Cardiac muscle cell (in vitro differentiated cells and primary cell): ENCODE measurements at regions not wholly inside any gene's neighbourhood (a gene's known extent, or its start where the extent isn't known, plus 50 kb on each side); places are given as distances from the start of the nearest gene placed in this dataset.

Experiments
- DNase-seq, 2 donors: peaks; one replicate each; pipeline versions ENCODE4 v3.0.0 to v3.0.0-alpha.2; 2010 to 2017; ENCODE audit warnings: low read depth in 1 of 2, low spot score in 1 of 2
- H3K27ac ChIP-seq: fragments of 200-600 bp; sonication (generic); 2 replicates; pipeline ENCODE4 v1.5.1; 2016
- H3K27me3 ChIP-seq: fragments of 200-600 bp; sonication (generic); 2 replicates; pipeline ENCODE4 v1.6.0; 2016; ENCODE audit warnings: control low read depth
- H3K36me3 ChIP-seq: fragments of 200-600 bp; sonication (generic); 2 replicates; pipeline ENCODE4 v1.5.1; 2016; ENCODE audit warnings: control low read depth
- H3K4me1 ChIP-seq: fragments of 200-600 bp; sonication (generic); 2 replicates; pipeline ENCODE4 v1.8.1; 2017; ENCODE audit warnings: low read depth, mild to moderate bottlenecking, mixed run types
- H3K4me3 ChIP-seq: fragments of 200-600 bp; sonication (generic); 2 replicates; pipeline ENCODE4 v1.5.1; 2016; ENCODE audit warnings: mild to moderate bottlenecking
- H3K9me3 ChIP-seq: fragments of 200-600 bp; sonication (generic); 2 replicates; pipeline ENCODE4 v1.5.1; 2017; ENCODE audit warnings: low read depth, mild to moderate bottlenecking, control low read depth
- TF ChIP-seq, protein P1 (sequence below): IDR thresholded peaks from 2 replicates; pipeline ENCODE4 v1.5.1; 2012; ENCODE audit warnings: low read depth, mild to moderate bottlenecking, low read length

DNA sequence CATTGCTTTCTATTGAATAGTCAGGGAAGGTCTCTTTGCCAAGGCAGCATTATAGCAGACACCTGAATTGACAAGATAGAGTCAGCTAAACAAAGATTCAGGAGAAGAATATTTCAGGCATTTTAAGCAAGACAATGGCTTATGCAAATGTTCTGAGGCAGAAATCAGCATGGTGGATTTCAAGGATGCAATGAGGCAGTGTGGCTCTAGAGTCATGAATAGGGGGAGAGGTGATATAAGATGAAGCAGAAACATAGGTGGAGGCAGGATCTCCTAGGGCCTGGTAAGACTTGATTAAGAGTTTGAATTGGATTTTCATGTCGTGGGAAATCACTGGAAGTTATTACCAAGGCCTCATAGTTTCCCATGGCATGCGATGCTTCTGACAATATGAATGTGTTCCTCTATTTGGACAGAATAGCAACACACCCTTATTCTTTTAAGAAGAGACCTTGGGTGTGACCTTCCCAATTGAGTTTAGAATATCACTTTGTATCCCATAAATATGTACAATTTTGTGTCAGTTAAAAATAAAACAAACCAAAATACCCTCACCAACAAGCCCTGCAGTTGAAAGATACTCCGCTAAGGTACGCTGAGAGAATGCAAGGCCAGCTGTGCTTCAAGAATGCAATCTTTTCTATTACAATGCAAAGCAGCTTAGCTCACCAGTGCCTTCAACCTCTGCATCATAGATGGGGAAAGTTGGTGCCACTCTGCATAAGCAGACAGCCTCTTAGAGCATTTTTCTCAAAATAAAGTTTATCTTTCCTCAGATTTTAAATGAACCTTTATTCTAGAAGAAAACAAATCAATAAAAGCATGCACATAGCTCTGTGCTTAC, 139.6 kb upstream of the SALL1 start:
- H3K36me3 ChIP-seq, result no peaks in the 10 kb centered on the region
- no peak overlapping the region for H3K27ac ChIP-seq
- no peak overlapping the region for H3K4me3 ChIP-seq
- TF ChIP-seq, protein P1, sequence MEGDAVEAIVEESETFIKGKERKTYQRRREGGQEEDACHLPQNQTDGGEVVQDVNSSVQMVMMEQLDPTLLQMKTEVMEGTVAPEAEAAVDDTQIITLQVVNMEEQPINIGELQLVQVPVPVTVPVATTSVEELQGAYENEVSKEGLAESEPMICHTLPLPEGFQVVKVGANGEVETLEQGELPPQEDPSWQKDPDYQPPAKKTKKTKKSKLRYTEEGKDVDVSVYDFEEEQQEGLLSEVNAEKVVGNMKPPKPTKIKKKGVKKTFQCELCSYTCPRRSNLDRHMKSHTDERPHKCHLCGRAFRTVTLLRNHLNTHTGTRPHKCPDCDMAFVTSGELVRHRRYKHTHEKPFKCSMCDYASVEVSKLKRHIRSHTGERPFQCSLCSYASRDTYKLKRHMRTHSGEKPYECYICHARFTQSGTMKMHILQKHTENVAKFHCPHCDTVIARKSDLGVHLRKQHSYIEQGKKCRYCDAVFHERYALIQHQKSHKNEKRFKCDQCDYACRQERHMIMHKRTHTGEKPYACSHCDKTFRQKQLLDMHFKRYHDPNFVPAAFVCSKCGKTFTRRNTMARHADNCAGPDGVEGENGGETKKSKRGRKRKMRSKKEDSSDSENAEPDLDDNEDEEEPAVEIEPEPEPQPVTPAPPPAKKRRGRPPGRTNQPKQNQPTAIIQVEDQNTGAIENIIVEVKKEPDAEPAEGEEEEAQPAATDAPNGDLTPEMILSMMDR, result no peak
- H3K4me1 ChIP-seq, result no peaks in the 10 kb centered on the region
- no peaks in the 10 kb centered on the region for H3K27me3 ChIP-seq
- no peaks in the 10 kb centered on the region for H3K9me3 ChIP-seq
- DNase-seq, result no peak

DNA sequence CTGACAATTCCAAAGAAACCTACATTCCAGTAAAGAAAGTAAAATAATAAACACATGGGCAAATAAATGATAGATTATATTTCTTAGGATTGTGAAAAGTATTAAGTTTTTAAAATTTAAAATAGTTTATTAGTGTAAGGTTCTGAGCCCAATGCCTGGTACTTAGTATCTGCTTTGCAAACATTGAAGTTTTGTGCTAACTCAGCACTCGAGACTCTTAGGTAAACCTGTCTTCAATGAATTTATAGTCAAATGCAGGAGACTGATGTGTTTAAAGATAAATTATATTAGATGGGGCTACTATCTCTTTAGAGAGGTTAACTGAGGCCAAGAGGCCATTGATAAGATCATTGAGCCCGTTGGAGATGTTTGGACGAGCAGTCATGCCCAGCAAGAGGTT, 138.3 kb upstream of the SALL1 start:
- H3K27me3 ChIP-seq, result no peaks in the 10 kb centered on the region
- TF ChIP-seq, protein P1, result no peak
- no peak overlapping the region for H3K4me3 ChIP-seq
- no peaks in the 10 kb centered on the region for H3K36me3 ChIP-seq
- H3K9me3 ChIP-seq, result no peaks in the 10 kb centered on the region
- no peak overlapping the region for H3K27ac ChIP-seq
- DNase-seq, result no peak
- H3K4me1 ChIP-seq, result no peaks in the 10 kb centered on the region

- H3K27ac ChIP-seq, result no peak overlapping the region
- DNase-seq, result no peak
- no peaks in the 10 kb centered on the region for H3K4me1 ChIP-seq
- no peak overlapping the region for H3K4me3 ChIP-seq
- no peaks in the 10 kb centered on the region for H3K27me3 ChIP-seq
- no peaks in the 10 kb centered on the region for H3K9me3 ChIP-seq
- TF ChIP-seq, protein P1, result no peak
- no peaks in the 10 kb centered on the region for H3K36me3 ChIP-seq
These were observed 136.2 kb upstream of the SALL1 start for GRCh38 chr16:51287121-51287755.

DNA sequence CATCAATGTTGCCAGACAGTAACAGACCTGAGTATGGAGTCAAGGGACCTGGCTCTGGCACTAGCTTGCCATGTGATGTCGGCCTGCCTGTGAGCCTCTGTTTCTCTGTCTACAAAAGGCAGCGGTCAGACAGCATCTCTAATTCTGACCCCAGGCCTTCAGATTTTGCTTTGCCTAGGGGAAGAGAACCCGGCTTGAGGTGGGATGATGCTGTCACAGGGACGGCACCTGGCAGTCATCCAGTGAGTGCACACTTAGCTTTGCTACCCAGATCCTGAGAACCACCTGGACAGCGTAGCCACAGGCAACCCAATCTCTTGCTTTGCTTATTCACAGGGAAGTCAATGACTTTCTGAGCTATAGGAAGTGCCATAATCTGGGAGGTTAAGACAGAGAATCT, 135.2 kb upstream of the SALL1 start:
- Histone ChIP-seq H3K27me3 (no peaks in the 10 kb centered on the region), H3K4me1 (no peaks in the 10 kb centered on the region), H3K4me3 (no peak overlapping the region), H3K9me3 (no peaks in the 10 kb centered on the region), H3K36me3 (no peaks in the 10 kb centered on the region), H3K27ac (no peak overlapping the region)
- TF ChIP-seq, protein P1, result no peak
- no peak for DNase-seq

DNA sequence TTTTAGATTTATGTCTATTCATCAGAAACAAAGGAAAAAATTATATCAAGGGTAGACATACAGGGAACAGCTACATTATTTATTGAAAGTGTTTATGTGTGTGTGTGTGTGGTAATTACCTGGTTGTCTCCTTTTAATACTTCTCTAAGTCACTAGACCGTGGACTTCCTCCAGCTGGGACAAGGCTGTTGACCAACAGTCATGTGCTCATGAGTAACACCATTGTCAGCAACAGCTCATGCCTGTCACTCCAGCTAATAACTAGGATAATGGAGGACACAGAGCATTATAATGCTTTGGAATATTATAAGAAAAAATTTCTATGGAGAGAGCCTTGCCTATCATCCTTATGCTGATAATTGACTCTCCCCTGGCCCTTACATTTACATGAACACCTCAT, 125.3 kb upstream of the SALL1 start:
- TF ChIP-seq, protein P1, result no peak
- no peak overlapping the region for H3K4me3 ChIP-seq
- H3K36me3 ChIP-seq, result no peaks in the 10 kb centered on the region
- no peak for DNase-seq
- no peaks in the 10 kb centered on the region for H3K27me3 ChIP-seq
- no peak overlapping the region for H3K27ac ChIP-seq
- H3K4me1 ChIP-seq, result no peaks in the 10 kb centered on the region
- no peaks in the 10 kb centered on the region for H3K9me3 ChIP-seq
